NCI-H1436 (cell line): ENCODE measurements at regions not wholly inside any gene's neighbourhood (a gene's known extent, or its start where the extent isn't known, plus 50 kb on each side); places are given as distances from the start of the nearest gene placed in this dataset.
"Not testable (repeated sequence)": the region's sequence is repeated elsewhere in the genome, so short reads cannot be mapped to it uniquely, and the experiment has no call there.

Experiments used
- DNase-seq: peaks from one replicate; lab custom pipeline; 2025; lab: John Stamatoyannopoulos, UW

DNA sequence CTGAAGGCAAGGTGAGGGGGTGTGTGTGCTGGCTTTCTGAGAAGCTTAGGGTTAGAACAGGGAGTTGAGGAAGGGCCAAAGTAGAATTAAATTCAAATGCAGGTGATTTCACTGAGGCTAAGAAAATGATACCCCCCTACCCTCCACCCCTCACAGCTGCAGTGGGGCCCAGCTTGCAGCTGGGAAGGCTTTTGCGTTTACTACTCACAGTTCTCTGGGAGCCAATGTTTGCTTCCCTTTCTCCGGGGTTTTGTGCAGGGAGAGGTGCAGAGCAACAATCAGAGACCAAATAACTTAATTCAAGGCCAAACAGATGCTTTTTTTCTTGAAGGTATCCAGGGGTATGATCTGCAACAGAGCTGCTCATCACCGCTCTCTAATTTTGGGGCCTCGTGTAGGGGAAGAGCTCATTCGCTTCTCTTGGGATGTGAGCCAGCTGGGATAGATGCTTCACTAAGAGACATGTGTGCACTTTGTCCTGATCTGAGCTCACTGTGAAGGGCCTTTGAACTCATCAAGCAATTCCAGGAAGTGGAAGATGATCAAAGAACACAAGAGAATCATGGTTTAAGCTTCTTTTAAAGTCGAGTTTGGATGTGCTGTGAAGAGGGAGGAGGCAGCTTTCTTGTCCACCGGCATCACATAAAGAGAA, 122.7 kb upstream of the C1GALT1C1 start:
- DNase-seq: no peak

DNA sequence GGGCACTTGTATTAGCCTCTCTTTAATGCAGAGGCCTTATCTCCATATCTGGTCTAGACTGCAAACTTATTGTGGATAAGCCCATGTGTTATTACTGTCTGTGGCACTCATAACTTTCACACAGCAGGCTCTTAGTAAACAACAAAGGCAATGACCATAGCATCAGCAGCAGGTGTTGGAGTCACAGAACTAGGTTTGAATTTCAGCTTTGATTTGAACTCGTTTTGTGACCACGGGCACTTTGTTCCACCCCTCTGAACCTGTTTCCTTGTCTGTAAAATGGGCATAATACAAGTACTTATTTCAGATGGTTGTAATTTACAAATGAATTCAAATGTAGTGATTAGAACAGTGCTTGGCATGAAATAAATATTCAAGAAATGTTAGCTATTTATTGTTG, 121.8 kb upstream of the C1GALT1C1 start:
- no peak for DNase-seq

DNA sequence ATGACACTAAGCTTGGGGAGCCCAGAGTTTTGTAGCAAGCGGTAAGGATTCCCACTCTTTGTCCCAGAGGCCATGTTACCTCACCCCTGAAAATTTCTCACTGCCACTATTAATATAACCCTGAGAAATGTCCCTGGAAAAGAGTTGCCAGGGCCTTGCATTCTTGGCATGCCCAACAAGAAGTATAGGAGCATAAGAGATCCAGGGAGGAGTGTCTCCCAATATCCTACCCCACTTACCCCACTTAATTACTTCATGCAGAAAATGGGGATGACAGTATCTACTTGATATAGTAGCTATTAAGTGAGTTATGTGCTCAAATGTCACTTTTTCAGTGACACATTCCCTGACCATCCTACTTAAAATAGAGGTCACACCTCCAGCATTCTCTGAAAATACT, 120.5 kb upstream of the C1GALT1C1 start:
- DNase-seq: no peak

DNA sequence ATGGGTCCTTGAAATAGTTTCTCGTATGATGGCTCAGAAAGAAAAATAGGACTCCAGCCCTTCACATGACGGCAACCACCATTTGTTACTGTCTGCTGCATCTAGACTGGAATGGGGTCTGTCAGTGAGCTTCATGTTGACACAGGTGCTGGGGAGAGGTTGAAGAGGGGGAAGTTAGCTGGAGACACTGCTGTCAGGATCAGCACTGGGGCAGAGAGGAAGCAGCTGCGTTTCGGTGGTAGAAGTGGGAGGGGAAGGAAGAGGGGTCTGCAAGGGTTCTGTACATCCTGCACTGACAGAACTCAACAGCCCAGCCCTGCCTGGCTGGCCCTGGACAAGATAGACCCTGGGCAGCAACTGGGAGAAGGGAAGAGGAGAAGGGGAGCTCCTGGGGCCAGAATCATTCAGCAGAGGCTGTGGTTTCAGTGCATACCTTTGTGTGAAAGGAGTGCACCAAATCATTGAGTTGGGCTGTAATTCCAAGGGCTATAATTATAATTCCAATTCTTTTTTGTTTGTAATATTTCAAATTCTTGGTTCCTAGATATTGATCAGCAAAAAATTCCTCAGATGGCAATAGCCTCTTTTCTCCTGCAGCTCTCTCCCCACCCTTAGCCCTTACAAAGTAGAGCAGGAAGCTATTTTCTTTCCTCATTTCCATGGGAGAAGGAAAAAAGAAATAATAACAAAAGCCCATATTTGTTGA, 119.4 kb upstream of the C1GALT1C1 start:
- DNase-seq: peak; percentile 56

DNA sequence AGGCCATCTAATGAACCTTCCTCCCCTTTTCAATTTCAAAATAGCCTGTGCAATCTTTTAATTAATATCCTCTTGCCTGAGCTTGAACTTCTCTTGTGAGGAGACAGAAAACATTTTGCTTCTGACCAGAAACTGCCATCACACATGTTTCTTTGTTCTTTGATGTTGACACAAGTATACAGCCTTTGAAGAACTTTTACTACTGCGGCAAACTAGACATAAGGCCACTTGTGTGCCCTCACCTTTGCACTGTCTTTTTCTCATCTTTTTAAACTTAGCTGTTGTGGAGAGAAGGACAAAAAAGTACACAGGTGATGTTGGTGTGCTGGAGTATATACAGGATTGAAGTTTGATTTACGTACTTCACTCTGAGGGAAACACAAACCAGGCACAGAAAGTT, 116.3 kb upstream of the C1GALT1C1 start:
- no peak for DNase-seq

DNA sequence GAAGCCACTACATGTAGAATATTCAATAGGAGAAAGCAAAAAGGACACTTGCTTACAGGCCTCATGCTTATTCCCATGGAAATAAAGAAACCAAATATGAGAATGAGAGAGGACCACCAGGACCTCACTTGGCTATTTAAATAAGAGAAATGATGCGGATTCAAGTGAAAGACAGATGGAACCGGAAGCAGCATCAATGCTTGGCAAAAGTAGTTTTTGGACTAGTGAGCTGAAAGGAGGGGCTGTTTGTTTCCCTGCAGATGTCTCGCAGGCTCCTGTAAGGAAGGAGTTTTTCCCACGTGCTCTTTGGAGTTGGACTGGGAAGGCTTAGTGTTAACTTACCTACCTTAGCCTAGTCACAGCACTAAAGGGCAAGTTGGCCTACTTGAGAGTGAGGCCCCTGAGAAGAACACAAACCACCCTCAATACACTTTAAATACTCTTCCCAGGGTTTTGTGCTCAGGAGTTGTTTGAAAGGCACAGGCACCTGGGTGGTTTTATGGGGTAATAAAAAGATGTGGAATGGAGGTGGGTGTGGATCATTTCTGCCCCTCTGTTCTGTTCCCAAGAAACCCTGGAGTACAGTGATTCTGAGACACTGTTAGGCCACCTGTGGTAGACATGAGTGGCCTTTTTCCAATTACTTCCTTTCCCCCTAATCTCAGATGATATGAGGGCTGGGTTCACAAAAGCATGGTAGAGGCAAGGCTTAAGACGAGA, 113.3 kb upstream of the C1GALT1C1 start:
- DNase-seq: no peak

DNA sequence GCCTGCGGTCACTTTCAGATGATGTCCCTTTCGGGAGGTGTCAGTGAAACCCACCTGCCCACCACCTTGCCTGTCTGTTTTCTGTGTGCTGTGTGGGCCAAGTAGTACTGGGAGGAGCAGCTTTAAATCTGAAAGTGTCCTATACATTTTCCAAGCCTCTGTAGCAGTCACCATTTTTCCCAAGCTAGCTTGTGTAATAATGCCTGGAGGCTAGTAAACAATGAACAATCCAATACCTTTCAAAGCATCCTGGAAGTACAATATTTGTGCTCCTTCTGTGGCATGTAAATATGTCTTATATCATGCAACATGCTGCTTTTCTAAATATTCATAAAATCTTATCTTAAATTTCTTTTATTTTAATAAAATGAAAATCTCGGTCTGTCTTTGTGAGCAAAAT, 111.6 kb upstream of the C1GALT1C1 start:
- DNase-seq: no peak

DNA sequence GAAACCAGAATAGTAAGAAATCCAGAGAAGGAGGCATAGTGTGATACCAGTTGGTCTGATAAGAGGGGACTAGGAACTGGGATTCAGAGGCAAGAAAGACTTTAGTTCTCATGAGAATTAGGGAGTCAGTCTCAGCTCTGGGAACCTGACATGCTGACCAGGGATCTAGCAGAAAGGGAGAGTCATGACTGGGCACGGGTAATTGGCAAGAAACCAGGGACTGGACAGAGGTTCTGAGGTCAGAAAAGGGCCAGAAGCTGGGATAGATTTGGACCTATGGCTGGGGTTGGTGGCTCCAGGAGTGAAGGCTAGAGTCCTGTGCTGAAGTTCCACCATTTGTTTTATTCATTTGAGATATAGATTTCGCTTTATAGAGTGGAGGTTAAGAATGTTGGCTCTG, 110.2 kb upstream of the C1GALT1C1 start:
- no peak for DNase-seq

DNA sequence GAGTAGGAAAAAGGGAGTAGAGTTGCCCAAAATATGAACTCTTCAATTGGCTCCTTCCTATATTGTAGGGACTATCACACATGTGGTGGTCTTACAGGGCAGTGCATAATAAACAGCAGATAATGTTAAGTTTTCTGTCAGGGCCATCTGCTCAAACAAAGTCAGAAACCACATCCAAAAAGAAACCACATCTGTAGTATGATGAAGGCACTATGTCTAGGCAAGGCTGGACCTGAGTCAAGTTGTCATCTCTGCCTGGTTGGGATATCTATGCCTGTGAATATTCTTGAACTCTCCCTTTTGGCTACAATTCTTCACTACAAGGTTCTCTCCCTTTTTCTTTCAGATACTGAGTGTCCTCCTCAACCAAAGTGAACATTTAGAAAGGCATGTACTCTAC, 109.4 kb upstream of the C1GALT1C1 start:
- DNase-seq: no peak

DNA sequence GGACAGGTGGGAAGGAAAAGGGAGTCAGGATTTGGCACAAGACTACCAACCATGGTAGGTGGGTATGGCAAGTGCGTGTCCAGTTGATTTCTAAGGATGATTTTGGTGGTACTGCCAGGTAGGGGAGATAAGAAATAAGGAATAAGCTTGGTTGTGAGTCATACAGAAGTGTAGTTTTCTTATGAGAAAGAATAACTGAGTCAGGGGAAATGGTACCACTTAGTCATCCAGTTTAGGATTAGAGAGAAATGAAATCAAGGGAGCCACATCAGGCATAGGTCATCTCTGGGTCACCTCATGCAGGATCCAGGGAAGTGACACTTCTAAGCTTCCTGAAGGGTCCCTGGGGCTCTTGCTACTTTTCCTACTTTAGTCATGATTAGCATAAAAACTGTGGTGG, 107.1 kb upstream of the C1GALT1C1 start:
- no peak for DNase-seq

DNA sequence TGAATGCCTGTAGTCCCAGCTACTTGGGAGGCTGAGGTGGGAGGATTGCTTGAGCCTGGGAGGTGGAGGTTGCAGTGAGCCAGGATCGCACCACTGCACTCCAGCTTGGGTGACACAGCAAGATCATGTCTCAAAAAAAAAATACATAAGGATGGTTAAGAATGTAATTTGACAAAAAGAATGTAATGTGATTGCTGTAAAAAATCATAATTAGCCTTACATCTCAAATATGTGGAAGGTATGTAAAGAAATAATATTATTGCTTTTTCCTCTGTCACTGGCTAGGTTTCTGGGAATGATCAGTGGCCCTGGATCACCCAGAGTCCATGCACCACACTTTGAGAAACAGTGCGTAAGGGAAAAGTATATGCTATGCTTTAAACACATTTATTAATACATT, 106.1 kb upstream of the C1GALT1C1 start:
- no peak for DNase-seq

DNA sequence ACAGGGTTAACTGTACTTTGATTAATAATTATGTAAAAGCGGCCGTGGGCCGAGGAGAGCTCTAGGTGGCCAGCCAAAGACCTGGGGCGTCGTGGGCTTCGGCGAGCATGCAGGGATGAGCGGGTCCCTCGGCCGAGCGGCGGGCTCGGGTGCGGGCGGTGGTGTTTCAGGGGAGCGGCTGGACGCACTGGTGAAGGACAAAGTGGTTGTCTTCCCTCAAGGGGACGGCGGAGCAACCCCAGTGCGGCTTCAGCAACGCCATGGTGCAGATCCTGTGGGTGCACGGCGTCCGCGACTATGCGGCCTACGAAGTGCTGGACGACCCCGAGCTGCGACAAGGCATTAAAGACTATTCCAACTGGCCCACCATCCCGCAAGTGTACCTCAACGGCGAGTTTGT, 103.0 kb upstream of the C1GALT1C1 start:
- DNase-seq: no peak

DNA sequence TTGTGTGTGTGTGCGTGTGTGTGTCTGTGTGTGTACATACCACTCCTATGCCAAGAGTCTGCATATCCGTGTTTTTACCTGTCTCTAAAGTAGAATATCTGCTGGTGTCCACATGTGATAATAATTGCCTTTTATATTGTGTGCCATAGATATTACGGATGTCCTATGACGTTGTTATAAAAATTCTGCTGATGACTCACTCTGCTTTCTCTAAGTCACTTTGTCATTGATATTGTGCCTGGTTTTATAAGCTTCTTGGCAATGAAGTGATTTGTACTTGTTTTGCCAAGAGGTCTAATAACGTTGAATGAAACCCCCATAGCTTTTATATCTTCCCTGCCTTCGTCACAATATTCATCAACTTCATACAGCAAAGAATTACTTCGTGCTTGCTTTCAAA, 102.6 kb upstream of the C1GALT1C1 start:
- no peak for DNase-seq

DNA sequence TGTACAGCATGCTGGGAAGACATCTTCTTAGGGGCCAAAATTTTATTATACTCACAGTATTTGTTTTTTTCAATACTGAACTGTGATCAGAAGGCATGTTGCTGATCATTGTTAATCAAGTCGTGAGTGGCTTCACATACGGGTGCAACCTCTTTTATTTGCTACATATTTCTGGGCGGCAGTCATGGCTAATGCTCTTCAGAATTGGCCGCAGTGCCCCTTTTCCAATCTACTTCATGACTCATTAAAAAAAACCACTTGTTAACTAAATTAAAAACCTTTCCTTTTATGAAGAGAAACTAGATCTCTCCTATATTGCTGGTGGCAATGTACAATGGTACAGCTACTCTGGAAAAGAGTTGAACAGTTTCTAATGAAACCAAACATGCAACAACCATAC, 101.5 kb upstream of the C1GALT1C1 start:
- no peak for DNase-seq

DNA sequence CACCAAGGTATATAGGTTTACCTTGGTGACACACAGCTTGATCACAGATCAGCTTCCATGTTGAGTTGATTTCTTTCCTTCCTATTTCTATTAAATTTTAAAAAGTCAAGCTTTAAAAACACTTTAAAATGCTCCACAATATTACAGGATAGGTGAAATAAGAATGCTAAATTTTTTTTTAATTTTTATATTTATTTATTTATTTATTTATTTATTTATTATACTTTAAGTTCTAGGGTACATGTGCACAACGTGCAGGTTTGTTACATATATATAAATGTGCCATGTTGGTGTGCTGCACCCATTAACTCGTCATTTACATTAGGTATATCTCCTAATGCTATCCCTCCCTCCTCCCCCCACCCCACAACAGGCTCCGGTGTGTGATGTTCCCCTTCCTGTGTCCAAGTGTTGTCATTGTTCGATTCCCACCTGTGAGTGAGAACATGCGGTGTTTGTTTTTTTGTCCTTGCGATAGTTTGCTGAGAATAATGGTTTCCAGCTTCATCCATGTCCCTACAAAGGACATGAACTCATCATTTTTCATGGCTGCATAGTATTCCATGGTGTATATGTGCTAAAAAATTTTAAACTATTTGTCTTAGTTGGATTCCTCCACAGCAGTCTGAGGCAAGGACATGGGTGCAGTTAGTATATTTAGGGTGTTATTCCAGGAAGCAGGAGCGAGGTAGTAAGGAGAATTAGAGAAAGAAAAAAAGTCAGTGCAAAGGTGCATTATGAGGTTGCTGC, 99.8 kb upstream of the C1GALT1C1 start:
- not testable (repeated sequence) for DNase-seq

DNA sequence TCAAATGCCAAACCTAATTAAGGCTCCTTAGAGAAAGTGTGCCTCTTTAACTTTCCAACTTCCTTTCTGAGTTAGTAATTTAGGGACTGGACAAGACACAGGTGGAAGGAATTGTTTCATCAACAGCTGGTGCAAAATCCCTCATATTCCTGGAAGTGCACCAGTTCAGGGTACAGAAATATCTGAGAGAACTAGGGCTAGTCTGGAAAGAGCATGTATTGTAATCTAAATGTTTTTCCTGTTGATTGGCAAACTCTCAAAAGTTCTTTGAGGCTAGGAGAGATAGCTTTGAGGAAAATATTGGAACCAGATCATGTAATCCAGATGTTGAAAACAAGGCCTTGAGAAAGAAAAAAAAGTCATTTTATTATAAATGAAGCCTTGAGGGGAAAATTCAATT, 98.1 kb upstream of the C1GALT1C1 start:
- DNase-seq: no peak

DNA sequence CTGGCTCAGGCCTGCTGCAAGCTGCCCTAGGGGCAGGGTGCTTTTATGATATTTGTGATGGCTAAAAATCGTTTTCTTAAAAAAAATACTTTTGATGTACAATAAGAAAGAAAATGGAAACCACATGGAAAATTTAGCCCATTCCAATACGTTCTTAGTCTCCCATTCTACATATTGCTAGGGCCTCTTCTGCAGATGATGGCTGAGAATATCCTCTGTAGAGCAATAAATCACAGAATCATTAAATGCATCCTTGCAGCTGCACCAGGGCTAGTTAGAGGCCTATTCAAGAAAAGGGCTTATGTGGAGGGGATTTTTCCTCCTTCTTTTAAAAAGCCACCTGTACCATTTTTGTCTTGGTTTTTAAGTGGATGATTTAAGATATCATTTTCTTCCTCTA, 97.6 kb upstream of the C1GALT1C1 start:
- peak; percentile 50 for DNase-seq

DNA sequence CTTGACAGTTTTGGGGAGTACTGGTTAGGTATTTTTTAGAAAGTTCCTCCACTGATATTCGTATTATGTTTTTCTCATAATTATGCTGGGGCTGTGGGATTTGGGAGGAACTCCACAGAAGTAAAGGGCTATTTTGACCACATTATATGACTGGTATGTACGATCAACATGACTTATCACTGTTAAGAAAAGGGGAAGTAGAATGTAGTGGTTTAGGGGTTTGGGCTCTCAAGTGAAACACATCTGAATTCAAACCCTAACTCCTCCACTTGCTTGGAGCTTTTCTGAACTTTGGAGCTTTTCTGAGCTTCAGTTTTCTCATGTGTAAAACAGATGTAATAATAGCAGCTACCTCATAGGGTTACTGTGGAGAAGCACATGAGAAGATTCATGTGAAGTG, 96.4 kb upstream of the C1GALT1C1 start:
- DNase-seq: no peak

DNA sequence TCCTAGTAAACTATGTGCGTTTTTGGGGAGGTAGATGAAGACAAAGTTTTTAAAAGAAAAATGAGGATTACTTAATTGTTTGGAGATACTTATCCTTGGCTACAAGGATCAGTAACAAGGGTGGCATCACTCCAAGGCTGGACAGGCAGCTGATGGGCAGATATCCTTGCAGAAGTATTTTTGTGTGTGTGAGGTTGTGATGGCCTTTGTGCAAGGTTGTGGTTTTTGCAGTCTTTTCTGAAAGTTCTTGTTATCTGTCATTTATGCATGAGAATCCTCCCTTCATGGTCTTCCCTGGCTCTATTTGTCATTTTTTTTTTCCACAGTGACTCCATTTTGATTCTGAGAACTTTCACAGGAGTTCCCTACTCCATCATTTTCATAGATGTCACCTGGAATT, 96.0 kb upstream of the C1GALT1C1 start:
- no peak for DNase-seq

DNA sequence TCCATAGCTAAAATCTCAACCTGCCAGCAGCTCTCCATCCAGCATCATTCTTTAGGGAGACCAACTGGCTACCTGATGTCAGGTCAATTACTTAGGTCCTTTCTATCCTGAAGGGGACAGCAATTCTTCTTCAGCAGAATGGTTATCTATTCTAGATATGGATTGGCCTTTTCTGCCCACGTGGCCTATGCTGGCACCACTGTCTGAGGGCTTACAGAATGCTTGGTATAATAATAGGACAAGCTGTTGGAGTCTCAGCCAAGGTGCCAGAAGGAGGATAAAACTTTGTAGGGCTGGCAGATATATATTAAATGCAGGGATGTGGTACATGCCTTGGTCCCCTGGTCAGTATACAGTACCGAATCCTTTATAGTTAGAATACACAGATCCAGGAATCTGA, 89.8 kb upstream of the C1GALT1C1 start:
- DNase-seq: no peak

DNA sequence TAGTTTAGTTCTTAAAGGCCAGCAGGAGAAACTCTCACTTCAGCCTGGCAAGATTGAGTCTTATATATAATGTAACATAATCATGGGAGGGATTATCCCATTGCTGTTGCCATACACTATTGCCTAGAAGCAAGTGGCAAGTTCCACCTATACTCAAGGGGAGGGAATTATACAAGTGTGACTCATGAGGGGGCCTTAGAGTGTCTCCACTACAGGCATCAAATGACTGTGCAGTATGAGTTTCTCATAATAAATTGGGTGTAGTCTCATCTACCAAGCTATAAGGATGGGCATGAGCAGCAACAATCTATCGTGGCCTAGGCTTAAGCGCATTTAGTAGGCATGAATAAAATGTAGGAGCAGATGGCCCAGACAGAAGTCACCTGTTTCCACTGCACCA, 89.1 kb upstream of the C1GALT1C1 start:
- DNase-seq: no peak

DNA sequence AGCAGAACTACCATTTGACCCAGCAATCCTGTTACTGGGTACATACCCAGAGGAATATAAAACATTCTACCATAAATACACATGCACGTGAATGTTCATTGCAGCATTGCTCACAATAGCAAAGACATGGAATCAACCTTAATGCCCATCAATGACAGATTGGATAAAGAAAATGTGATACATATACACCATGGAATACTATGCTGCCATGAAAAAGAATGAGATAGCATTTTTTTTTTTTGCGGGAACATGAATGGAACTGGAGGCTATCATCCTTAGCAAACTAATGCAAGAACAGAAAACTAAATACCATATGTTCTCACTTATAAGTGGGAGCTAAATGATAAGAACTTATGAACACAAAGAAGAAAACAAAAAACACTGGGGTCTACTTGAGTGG, 72.5 kb upstream of the C1GALT1C1 start:
- not testable (repeated sequence) for DNase-seq

DNA sequence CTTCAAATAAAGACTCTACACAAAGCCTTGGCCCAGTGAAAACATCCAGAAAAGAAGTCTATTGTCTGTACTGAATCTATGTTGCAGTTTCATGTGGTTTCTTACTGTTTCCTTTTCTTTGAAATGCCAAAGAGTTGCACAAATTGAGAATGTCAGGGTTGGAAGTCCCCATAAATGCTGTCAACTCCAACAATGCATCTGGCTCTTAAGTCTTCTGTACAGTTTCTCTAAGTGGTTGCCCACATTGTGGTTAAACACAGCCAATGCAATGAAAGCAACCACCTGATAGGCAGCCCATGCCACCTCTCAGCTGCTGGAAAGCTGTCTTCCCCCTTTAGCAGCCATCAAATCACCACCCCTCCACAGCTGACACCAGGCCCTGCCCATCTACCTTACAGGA, 67.2 kb upstream of the C1GALT1C1 start:
- no peak for DNase-seq
